Endothelial cell of umbilical vein (primary cell): ENCODE measurements at regions not wholly inside any gene's neighbourhood (a gene's known extent, or its start where the extent isn't known, plus 50 kb on each side); places are given as distances from the start of the nearest gene placed in this dataset.

Source experiments
- CTCF ChIP-seq, 2 donors: IDR thresholded peaks; 1 replicate in 1 of 2; 2 replicates in 1 of 2; pipeline ENCODE4 v1.5.1; 2011; ENCODE audit warnings: low read length in 2 of 2, mild to moderate bottlenecking in 2 of 2, moderate library complexity in 2 of 2, control low read depth in 1 of 2, inconsistent platforms in 1 of 2, low read depth in 1 of 2; ENCODE audit not compliant: insufficient read depth in 1 of 2; ENCODE audit errors: extremely low read depth in 1 of 2
- EZH2 ChIP-seq: IDR thresholded peaks from 2 replicates; pipeline ENCODE4 v1.6.1; 2012; ENCODE audit warnings: borderline replicate concordance, low read depth, mild to moderate bottlenecking, moderate library complexity, low read length, inconsistent platforms; ENCODE audit not compliant: severe bottlenecking
- FOS ChIP-seq: IDR thresholded peaks from 2 replicates; pipeline ENCODE4 v1.6.1; 2011; ENCODE audit warnings: mild to moderate bottlenecking, low read length, moderate library complexity, borderline replicate concordance; ENCODE audit not compliant: insufficient read depth
- GATA2 ChIP-seq: IDR thresholded peaks from 2 replicates; pipeline ENCODE4 v1.7.0; 2011; ENCODE audit warnings: low read depth, mild to moderate bottlenecking, moderate library complexity, mixed read lengths, low read length; ENCODE audit not compliant: insufficient read length, insufficient read depth
- JUN ChIP-seq: IDR thresholded peaks from 2 replicates; pipeline ENCODE4 v1.6.1; 2011; ENCODE audit warnings: borderline replicate concordance, low read depth; ENCODE audit not compliant: insufficient read length, insufficient read depth
- MAX ChIP-seq: IDR thresholded peaks from 2 replicates; pipeline ENCODE4 v1.6.1; 2011; ENCODE audit not compliant: insufficient read depth, insufficient read length
- MYC ChIP-seq: IDR thresholded peaks from one replicate; pipeline ENCODE4 v1.6.1; 2011; ENCODE audit warnings: mild to moderate bottlenecking, low read depth, low read length
- POLR2A ChIP-seq: IDR thresholded peaks from 2 replicates; pipeline ENCODE4 v1.6.1; 2012; ENCODE audit warnings: low read depth, mild to moderate bottlenecking, control low read depth, low read length
- POLR2AphosphoS5 ChIP-seq: IDR thresholded peaks from 2 replicates; pipeline ENCODE4 v1.6.1; 2012; ENCODE audit warnings: low read depth, mild to moderate bottlenecking, control low read depth, low read length, moderate library complexity; ENCODE audit not compliant: insufficient read depth

GRCh38 chr17:54257440-54257839 is 434.7 kb downstream of the KIF2B start:
- TF ChIP-seq POLR2A = no peak
- TF ChIP-seq CTCF (IDR thresholded peaks at IDR 0.05; ENCODE audit: extremely low read depth in 1 of 2, insufficient read depth in 1 of 2, low read depth in 1 of 2, low read length in 2 of 2) = no peak
- TF ChIP-seq EZH2 = no peak
- TF ChIP-seq POLR2AphosphoS5 = no peak
- TF ChIP-seq GATA2 = no peak
- no peak for TF ChIP-seq MAX
- TF ChIP-seq JUN = no peak
- TF ChIP-seq MYC = no peak
- no peak for TF ChIP-seq FOS
